Transverse colon (tissue), 4 donors: ENCODE measurements at regions not wholly inside any gene's neighbourhood (a gene's known extent, or its start where the extent isn't known, plus 50 kb on each side); places are given as distances from the start of the nearest gene placed in this dataset.

Experiments used
- DNase-seq: peaks from one replicate; pipeline ENCODE4 v3.0.0-alpha.2; 2019
- H3K27ac ChIP-seq, 4 donors: fragments of 200-600 bp; sonication (generic); 2 replicates each; pipeline ENCODE4 v1.5.1; 2016 to 2018; ENCODE audit warnings: inconsistent platforms in 4 of 4
- H3K27me3 ChIP-seq: fragments of 200-600 bp; sonication (generic); 2 replicates; pipeline ENCODE4 v1.5.1; 2017; ENCODE audit warnings: inconsistent platforms
- H3K36me3 ChIP-seq, 4 donors: fragments of 200-600 bp; sonication (generic); 2 replicates each; pipeline ENCODE4 v1.5.1; 2017 to 2019; ENCODE audit warnings: inconsistent platforms in 4 of 4
- H3K4me1 ChIP-seq, 4 donors: fragments of 200-600 bp; sonication (generic); 2 replicates each; pipeline ENCODE4 v1.5.1; 2017 to 2020; ENCODE audit warnings: inconsistent platforms in 4 of 4
- H3K4me3 ChIP-seq, 4 donors: fragments of 200-600 bp; sonication (generic); 1 replicate in 1 of 4; 2 replicates in 3 of 4; pipeline versions ENCODE4 v1.5.1 to v1.6.1; 2017 to 2019; ENCODE audit warnings: inconsistent platforms in 4 of 4
- H3K9me3 ChIP-seq, 2 donors: fragments of 200-600 bp; sonication (generic); 2 replicates each; pipeline ENCODE4 v1.5.1; 2017 to 2019; ENCODE audit warnings: inconsistent platforms in 2 of 2
- CTCF ChIP-seq, 5 experiments: fragments of 200-600 bp in 3 of 5; fragments of 450-650 bp in 2 of 5; sonication (generic) in 3 of 5; IDR thresholded peaks; 1 replicate in 2 of 5; 2 replicates in 3 of 5; pipeline ENCODE4 v1.5.1; 2016 to 2017; ENCODE audit warnings: antibody characterized with exemption in 5 of 5, inconsistent platforms in 3 of 5, mild to moderate bottlenecking in 2 of 5, moderate library complexity in 1 of 5
- EP300 ChIP-seq: sonication (generic); formaldehyde crosslinking; IDR thresholded peaks from one replicate; pipeline ENCODE4 v1.6.1; 2017; ENCODE audit warnings: antibody characterized with exemption, low read depth
- POLR2A ChIP-seq: fragments of 450-650 bp; IDR thresholded peaks from one replicate; pipeline ENCODE4 v1.6.1; 2016; ENCODE audit warnings: antibody characterized with exemption, mild to moderate bottlenecking, moderate library complexity
- POLR2AphosphoS5 ChIP-seq, 3 donors: sonication (generic); formaldehyde crosslinking; IDR thresholded peaks; one replicate each; pipeline ENCODE4 v1.6.1; 2016; ENCODE audit warnings: antibody characterized with exemption in 3 of 3
- WGBS, 2 donors: methylation state at CpG; one replicate each; pipeline ENCODE4 v1.1.5; 2018; ENCODE audit warnings: low coverage in 1 of 2; 5-methylcytosine and 5-hydroxymethylcytosine counted together
- in situ Hi-C, 4 donors: fragments of 200-750 bp; cut with MboI; loops; one replicate each; pipeline versions ENCODE4 v1.15.0 to v1.15.1; 2017; ENCODE audit warnings: low sequenced_read_pairs in 3 of 4, low pct_ligation_motif_present in 1 of 4, low pct_unique_long_range_greater_than_20kb in 1 of 4
- intact Hi-C: fragments of 100-400 bp; cut with DNase I; formaldehyde crosslinking; loops from one replicate; pipeline ENCODE4 v1.15.1; 2023; ENCODE audit warnings: low total_unique reads

- no peak overlapping the region for H3K27ac ChIP-seq
- intact Hi-C loops (no loop called here), in situ Hi-C loops (no loop called here)
- H3K9me3 ChIP-seq, result no peaks in the 10 kb centered on the region
- WGBS, 2 donors, result 17 to 41% methylated on average over 1 to 2 of the region's 2 CpGs
- no peak overlapping the region for H3K4me3 ChIP-seq
- H3K36me3 ChIP-seq, result no peaks in the 10 kb centered on the region
- no peak for DNase-seq
- no peak for TF ChIP-seq EP300
- TF ChIP-seq POLR2AphosphoS5 (IDR thresholded peaks at IDR 0.05), result no peak
- TF ChIP-seq POLR2A, result no peak
- TF ChIP-seq CTCF (IDR thresholded peaks at IDR 0.05), result no peak
- H3K4me1 ChIP-seq, result no peaks in the 10 kb centered on the region
- no peaks in the 10 kb centered on the region for H3K27me3 ChIP-seq
These were observed 798.8 kb downstream of the CDH18 start for GRCh38 chr5:19189176-19189575.

GRCh38 chr5:19193631-19194030 is 794.4 kb downstream of the CDH18 start:
- Histone ChIP-seq H3K4me3 (no peak overlapping the region), H3K36me3 (no peaks in the 10 kb centered on the region), H3K27me3 (no peaks in the 10 kb centered on the region), H3K4me1 (no peaks in the 10 kb centered on the region), H3K27ac (no peak overlapping the region), H3K9me3 (no peaks in the 10 kb centered on the region)
- in situ Hi-C loops, result no loop called here
- no peak for TF ChIP-seq EP300
- no peak for TF ChIP-seq CTCF (IDR thresholded peaks at IDR 0.05)
- TF ChIP-seq POLR2A, result no peak
- TF ChIP-seq POLR2AphosphoS5 (IDR thresholded peaks at IDR 0.05), result no peak
- WGBS, 2 donors, result 79 to 90% methylated on average over 2 of the region's 2 CpGs
- DNase-seq, result no peak
- intact Hi-C loops, result no loop called here

- Histone ChIP-seq H3K27me3 (no peaks in the 10 kb centered on the region), H3K27ac (no peak overlapping the region), H3K36me3 (no peaks in the 10 kb centered on the region), H3K4me3 (no peak overlapping the region), H3K4me1 (no peaks in the 10 kb centered on the region), H3K9me3 (no peaks in the 10 kb centered on the region)
- in situ Hi-C loops (no loop called here), intact Hi-C loops (no loop called here)
- DNase-seq, result no peak
- TF ChIP-seq EP300, result no peak
- no peak for TF ChIP-seq POLR2A
- no peak for TF ChIP-seq CTCF (IDR thresholded peaks at IDR 0.05)
- no peak for TF ChIP-seq POLR2AphosphoS5 (IDR thresholded peaks at IDR 0.05)
These were observed 791.4 kb downstream of the CDH18 start for GRCh38 chr5:19196631-19197030.

- TF ChIP-seq POLR2A (no peak), POLR2AphosphoS5 (IDR thresholded peaks at IDR 0.05) (no peak), EP300 (no peak), CTCF (IDR thresholded peaks at IDR 0.05) (no peak)
- no peak overlapping the region for H3K4me3 ChIP-seq
- in situ Hi-C loops (no loop called here), intact Hi-C loops (no loop called here)
- no peaks in the 10 kb centered on the region for H3K27me3 ChIP-seq
- no peaks in the 10 kb centered on the region for H3K36me3 ChIP-seq
- no peak overlapping the region for H3K27ac ChIP-seq
- no peaks in the 10 kb centered on the region for H3K4me1 ChIP-seq
- WGBS, 2 donors, result 87% methylated on average over 6 of the region's 6 CpGs; no CpG with 5 or more reads in 1 of the 2 donors
- H3K9me3 ChIP-seq, result no peaks in the 10 kb centered on the region
- DNase-seq, result no peak
These were observed 787.7 kb downstream of the CDH18 start for GRCh38 chr5:19200251-19200650.
